Stomach (tissue), 8 donors: ENCODE measurements at regions not wholly inside any gene's neighbourhood (a gene's known extent, or its start where the extent isn't known, plus 50 kb on each side); places are given as distances from the start of the nearest gene placed in this dataset.

Source experiments
- DNase-seq, 2 donors: peaks; one replicate each; pipeline versions ENCODE4 v3.0.0 to v3.0.0-alpha.2; 2013 to 2019
- H3K27ac ChIP-seq, 5 donors: fragments of 200-600 bp in 4 of 5; sonication (generic) in 4 of 5; one replicate each; pipeline ENCODE4 v1.5.1; 2013 to 2019; ENCODE audit warnings: mild to moderate bottlenecking in 1 of 5, moderate library complexity in 1 of 5
- H3K27me3 ChIP-seq, 3 donors: fragments of 200-600 bp; sonication (generic); one replicate each; pipeline ENCODE4 v1.5.1; 2017 to 2019; ENCODE audit warnings: mixed run types in 1 of 3
- H3K36me3 ChIP-seq, 4 donors: fragments of 200-600 bp; sonication (generic); 1 replicate in 3 of 4; 2 replicates in 1 of 4; pipeline ENCODE4 v1.5.1; 2016 to 2019
- H3K4me1 ChIP-seq, 4 donors: fragments of 200-600 bp; sonication (generic); one replicate each; pipeline ENCODE4 v1.5.1; 2016 to 2019
- H3K4me3 ChIP-seq, 4 donors: fragments of 200-600 bp; sonication (generic) in 3 of 4; one replicate each; pipeline ENCODE4 v1.5.1; 2016 to 2019; ENCODE audit warnings: mild to moderate bottlenecking in 1 of 4
- H3K9me3 ChIP-seq, 4 donors: fragments of 200-600 bp; sonication (generic); one replicate each; pipeline ENCODE4 v1.5.1; 2016 to 2019
- CTCF ChIP-seq, 7 experiments: fragments of 450-650 bp in 4 of 7; fragments of 200-600 bp in 3 of 7; sonication (generic) in 3 of 7; IDR thresholded peaks; one replicate each; pipeline ENCODE4 v1.5.1; 2016 to 2019; ENCODE audit warnings: antibody characterized with exemption in 7 of 7, control low read depth in 2 of 7, mild to moderate bottlenecking in 1 of 7
- EP300 ChIP-seq: sonication (generic); formaldehyde crosslinking; IDR thresholded peaks from one replicate; pipeline ENCODE4 v1.6.1; 2017; ENCODE audit warnings: antibody characterized with exemption
- POLR2A ChIP-seq, 4 donors: fragments of 450-650 bp; IDR thresholded peaks; one replicate each; pipeline ENCODE4 v1.6.1; 2016; ENCODE audit warnings: antibody characterized with exemption in 4 of 4, control low read depth in 2 of 4, mild to moderate bottlenecking in 1 of 4, moderate library complexity in 1 of 4
- POLR2AphosphoS5 ChIP-seq, 3 donors: sonication (generic); formaldehyde crosslinking; IDR thresholded peaks; one replicate each; pipeline ENCODE4 v1.6.1; 2016; ENCODE audit warnings: antibody characterized with exemption in 3 of 3
- whole genome bisulfite sequencing, 5 donors: extraction: QIAGEN DNeasy Blood & Tissue Kit in 3 of 5; methylation state at CpG; one replicate each; pipeline versions ENCODE4 v1.1.5 to v1.1.7; 2013 to 2018; 5-methylcytosine and 5-hydroxymethylcytosine counted together
- intact Hi-C: fragments of 100-400 bp; cut with DNase I; formaldehyde crosslinking; loops from one replicate; pipeline ENCODE4 v1.15.1; 2023; ENCODE audit warnings: low total_unique reads
- donor health status: healthy with polysubstance abuse.
- donor health status: Bipolar disorder and iron deficiency.
- donor health status: healthy.

- peaks cover 0 to 9% (median 2%) of the 10 kb centered on the region in 4 donors for H3K4me1 ChIP-seq
- H3K4me3 ChIP-seq: no peak overlapping the region
- no peaks in the 10 kb centered on the region for H3K36me3 ChIP-seq
- DNase-seq: peak in 1 of 2 donors; percentile 29
- TF ChIP-seq EP300 (no peak), POLR2AphosphoS5 (IDR thresholded peaks at IDR 0.05) (no peak), POLR2A (IDR thresholded peaks at IDR 0.05) (no peak), CTCF (IDR thresholded peaks at IDR 0.05) (no peak)
- 10 to 30% (median 11%) methylated on average over 1 of the region's 1 CpG for WGBS, 5 donors
- peaks cover 0 to 4% (median 0%) of the 10 kb centered on the region in 4 donors for H3K9me3 ChIP-seq
- H3K27ac ChIP-seq: no peak overlapping the region
- H3K27me3 ChIP-seq: no peaks in the 10 kb centered on the region
- intact Hi-C loops: no loop called here
These were observed 565.0 kb downstream of the XPNPEP1 start for GRCh38 chr10:109358325-109358724.

- intact Hi-C loops: no loop called here
These were observed 575.0 kb downstream of the XPNPEP1 start for GRCh38 chr10:109348324-109348723.

GRCh38 chr10:109343293-109343692 is 580.0 kb downstream of the XPNPEP1 start:
- no peak overlapping the region for H3K4me3 ChIP-seq
- 65 to 86% (median 72%) methylated on average over 1 of the region's 1 CpG for WGBS, 5 donors
- intact Hi-C loops: no loop called here

More at GRCh38 chr10:109348324-109348723, 575.0 kb downstream of the XPNPEP1 start:
- no peak for DNase-seq
- Histone ChIP-seq H3K36me3 (no peaks in the 10 kb centered on the region), H3K4me3 (no peak overlapping the region), H3K4me1 (no peaks in the 10 kb centered on the region), H3K9me3 (peaks cover 0 to 8% (median 7%) of the 10 kb centered on the region in 4 donors), H3K27ac (no peak overlapping the region), H3K27me3 (no peaks in the 10 kb centered on the region)
- no peak for TF ChIP-seq CTCF (IDR thresholded peaks at IDR 0.05)
- no peak for TF ChIP-seq POLR2AphosphoS5 (IDR thresholded peaks at IDR 0.05)
- no peak for TF ChIP-seq POLR2A (IDR thresholded peaks at IDR 0.05)

GRCh38 chr10:109341986-109342385 is 581.3 kb downstream of the XPNPEP1 start:
- peaks cover 0 to 11% (median 2%) of the 10 kb centered on the region in 4 donors for H3K9me3 ChIP-seq
- H3K4me1 ChIP-seq: no peaks in the 10 kb centered on the region
- H3K27me3 ChIP-seq: no peaks in the 10 kb centered on the region
- H3K36me3 ChIP-seq: no peaks in the 10 kb centered on the region
- intact Hi-C loops: no loop called here
- TF ChIP-seq POLR2A (IDR thresholded peaks at IDR 0.05): no peak
- TF ChIP-seq POLR2AphosphoS5 (IDR thresholded peaks at IDR 0.05): no peak
- no peak for TF ChIP-seq EP300
- TF ChIP-seq CTCF (IDR thresholded peaks at IDR 0.05): no peak
- no peak for DNase-seq
- H3K27ac ChIP-seq: no peak overlapping the region
- no peak overlapping the region for H3K4me3 ChIP-seq

More at GRCh38 chr10:109343293-109343692, 580.0 kb downstream of the XPNPEP1 start:
- Histone ChIP-seq H3K27me3 (no peaks in the 10 kb centered on the region), H3K4me1 (no peaks in the 10 kb centered on the region), H3K27ac (no peak overlapping the region), H3K36me3 (no peaks in the 10 kb centered on the region), H3K9me3 (peaks cover 0 to 11% (median 2%) of the 10 kb centered on the region in 4 donors)
- no peak for DNase-seq
- no peak for TF ChIP-seq POLR2AphosphoS5 (IDR thresholded peaks at IDR 0.05)
- TF ChIP-seq CTCF (IDR thresholded peaks at IDR 0.05): no peak
- TF ChIP-seq POLR2A (IDR thresholded peaks at IDR 0.05): no peak
- no peak for TF ChIP-seq EP300
